ENCODE measurements at regions not wholly inside any gene's neighbourhood (a gene's known extent, or its start where the extent isn't known, plus 50 kb on each side); places are given as distances from the start of the nearest gene placed in this dataset.

DNA sequence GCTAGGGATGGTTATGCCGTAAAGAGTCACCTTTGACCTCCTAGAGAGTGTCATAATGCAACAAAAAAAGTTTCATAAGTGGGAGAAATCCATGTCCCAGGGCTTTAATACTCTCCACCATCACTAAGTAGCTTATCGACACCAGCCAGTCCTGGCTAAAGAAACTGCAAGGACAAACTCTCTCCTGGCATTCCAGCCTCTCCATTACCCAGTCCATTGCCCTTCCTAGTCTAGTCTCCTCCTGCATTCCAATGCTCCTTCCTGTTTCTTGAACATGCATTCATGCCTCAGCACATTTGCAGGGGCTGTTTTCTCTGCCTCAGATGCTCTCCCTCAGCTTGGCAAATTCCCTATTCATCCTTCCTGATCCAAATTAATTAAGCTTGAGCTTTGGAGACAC is 364.1 kb downstream of the BRINP1 start:
- no peak for TF ChIP-seq CTCF (IDR thresholded peaks at IDR 0.05)
- TF ChIP-seq GABPB1 (CRISPR knock-in tag; IDR thresholded peaks at IDR 0.05): no peak
- no peak for TF ChIP-seq USF2 (CRISPR knock-in tag; IDR thresholded peaks at IDR 0.05)
- TF ChIP-seq JUN (CRISPR knock-in tag; IDR thresholded peaks at IDR 0.05): no peak

Measured in WTC11 (cell line).